ENCODE measurements at regions not wholly inside any gene's neighbourhood (a gene's known extent, or its start where the extent isn't known, plus 50 kb on each side); places are given as distances from the start of the nearest gene placed in this dataset.

DNA sequence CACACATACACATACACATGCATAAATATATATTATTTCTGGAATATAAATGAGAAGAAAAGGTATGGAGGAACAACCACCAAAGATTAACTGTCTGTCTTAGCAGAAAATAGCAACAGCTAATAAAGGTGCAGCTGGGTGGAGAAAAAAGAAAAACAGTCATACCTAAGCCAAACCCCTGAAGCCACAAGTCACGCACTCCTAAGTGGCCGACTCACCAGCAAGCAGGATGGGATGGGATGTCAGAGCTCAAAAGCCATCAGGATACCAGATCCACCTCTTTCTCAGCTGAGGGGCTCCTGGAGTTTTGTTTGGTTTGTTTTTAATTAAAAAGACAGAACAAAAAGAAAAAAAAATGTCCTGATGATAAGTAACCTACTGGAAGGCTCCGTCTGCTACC, 64.7 kb upstream of the HIVEP3 start:
- no peak overlapping the region for H3K4me3 Mint-ChIP-seq

DNA sequence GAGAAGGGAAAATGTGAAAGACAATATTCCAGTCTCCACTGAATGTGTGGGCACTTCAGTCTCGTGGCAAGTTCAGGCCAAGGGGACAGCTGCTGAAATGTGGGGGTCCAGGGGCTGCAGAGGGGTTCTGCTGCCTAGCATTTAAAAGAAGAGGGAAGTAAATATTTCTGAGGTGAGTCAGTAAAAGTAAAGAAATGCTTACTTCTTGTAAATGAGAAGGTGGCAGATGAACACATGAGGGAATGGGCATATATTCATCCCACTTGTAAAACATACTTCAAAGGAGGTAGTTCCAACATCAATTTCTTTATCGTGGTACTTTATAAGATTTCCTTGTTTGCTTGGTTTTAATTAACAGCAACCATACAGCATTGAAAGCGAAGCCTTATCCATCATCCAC, 63.1 kb upstream of the HIVEP3 start:
- Histone ChIP-seq H3K4me3 (ENCODE audit: control insufficient read depth in 1 of 2, extremely low read depth in 1 of 2, low read length in 1 of 2) (no peak overlapping the region), H3K4me1 (ENCODE audit: control insufficient read depth in 1 of 2, extremely low read depth in 1 of 2, insufficient read depth in 2 of 2, low read length in 2 of 2) (peaks cover 5 to 17% of the 10 kb centered on the region in 2 experiments), H3K27ac (ENCODE audit: low read length) (no peak overlapping the region), H3K36me3 (ENCODE audit: control insufficient read depth in 2 of 2, extremely low read depth in 1 of 2, insufficient read depth in 1 of 2, low read length in 1 of 2) (no peaks in the 10 kb centered on the region), H3K27me3 (replicated peaks in 1 of 2; ENCODE audit: control insufficient read depth in 2 of 2, extremely low read depth in 1 of 2, insufficient read depth in 2 of 2, low read length in 1 of 2) (no peaks in the 10 kb centered on the region), H3K9me3 (no peaks in the 10 kb centered on the region)
- Mint-ChIP-seq H3K27me3 (no peaks in the 10 kb centered on the region), H3K27ac (peak overlapping the region; percentile 59 to 60), H3K9me3 (no peaks in the 10 kb centered on the region), H3K36me3 (peaks cover 6% of the 10 kb centered on the region), H3K4me1 (peaks cover 28 to 64% (median 30%) of the 10 kb centered on the region in 3 donors), H3K4me3 (peak overlapping the region in 1 of 3 donors; percentile 17)
- POLR2A ChIA-PET = no interaction called here
- DNase-seq (no peak), ATAC-seq (replicated peaks in 1 of 4) (no peak)
- CTCF ChIA-PET = no interaction called here
- WGBS (ENCODE audit: insufficient coverage) = 82% methylated on average over 2 of the region's 3 CpGs

More for the DNA sequence above, 64.7 kb upstream of the HIVEP3 start:
- Mint-ChIP-seq H3K27ac (no peak overlapping the region), H3K27me3 (no peaks in the 10 kb centered on the region), H3K9me3 (no peaks in the 10 kb centered on the region), H3K4me1 (peaks cover 28 to 60% (median 30%) of the 10 kb centered on the region in 3 donors), H3K36me3 (peaks cover 6% of the 10 kb centered on the region)
- peaks cover 5 to 17% of the 10 kb centered on the region in 2 experiments for H3K4me1 ChIP-seq (ENCODE audit: control insufficient read depth in 1 of 2, extremely low read depth in 1 of 2, insufficient read depth in 2 of 2, low read length in 2 of 2)
- H3K27ac ChIP-seq (ENCODE audit: low read length) = no peak overlapping the region
- POLR2A ChIA-PET = no interaction called here
- no CpG with 5 or more reads among the region's 3 CpGs for WGBS (ENCODE audit: insufficient coverage)
- CTCF ChIA-PET = interaction anchor here in 1 of 2 donors (0.6 kb wide), 1 partner anchor 52 kb away, joined by 4 read pairs; no protein-coding TSS in a partner anchor
- DNase-seq (no peak), ATAC-seq (replicated peaks in 1 of 4) (no peak)
- no peaks in the 10 kb centered on the region for H3K36me3 ChIP-seq (ENCODE audit: control insufficient read depth in 2 of 2, extremely low read depth in 1 of 2, insufficient read depth in 1 of 2, low read length in 1 of 2)
- no peak overlapping the region for H3K4me3 ChIP-seq (ENCODE audit: control insufficient read depth in 1 of 2, extremely low read depth in 1 of 2, low read length in 1 of 2)
- H3K27me3 ChIP-seq (replicated peaks in 1 of 2; ENCODE audit: control insufficient read depth in 2 of 2, extremely low read depth in 1 of 2, insufficient read depth in 2 of 2, low read length in 1 of 2) = no peaks in the 10 kb centered on the region
- no peaks in the 10 kb centered on the region for H3K9me3 ChIP-seq

DNA sequence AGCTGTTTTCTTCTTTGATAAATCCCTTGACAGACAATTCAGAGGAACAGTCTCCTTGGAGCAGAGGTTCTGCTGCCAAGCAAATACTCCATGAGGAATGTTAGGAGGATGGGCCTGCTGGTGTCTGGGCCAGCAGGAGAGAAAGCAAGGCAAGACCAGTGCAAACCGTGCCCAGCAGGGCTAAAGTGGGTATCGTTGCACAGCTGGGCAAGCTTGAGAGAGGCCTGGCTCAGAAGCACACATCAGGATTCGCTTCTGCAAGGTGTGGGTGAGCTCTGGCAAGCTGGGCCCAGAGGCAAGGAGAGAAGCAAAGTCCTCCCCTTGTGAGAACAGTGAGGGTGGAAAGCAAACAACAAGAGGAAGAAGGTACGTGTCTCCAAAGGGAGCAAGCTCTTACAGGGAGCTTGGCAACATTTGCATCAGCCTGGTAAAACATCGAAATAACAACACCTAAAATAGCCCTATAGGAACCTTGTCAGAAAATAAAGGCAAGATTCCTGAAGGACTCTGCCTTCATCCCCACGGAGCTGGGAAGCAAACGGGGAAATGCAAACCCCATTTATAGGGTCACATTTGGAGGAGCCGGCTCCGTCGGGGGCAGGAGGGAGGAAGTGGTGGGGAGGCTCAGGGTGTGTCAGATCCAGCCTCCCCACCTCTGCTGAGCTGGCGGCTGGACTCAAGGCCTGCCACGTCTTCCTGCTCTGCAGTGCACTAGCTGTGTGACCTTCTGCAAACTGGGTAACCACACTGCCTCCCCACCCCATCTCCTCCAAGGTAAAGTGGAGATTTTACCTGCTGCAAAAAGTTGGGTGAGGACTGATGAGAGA, 62.3 kb upstream of the HIVEP3 start:
- ChIA-PET POLR2A (no interaction called here), CTCF (interaction anchor here in 1 of 2 donors (0.6 kb wide), 1 partner anchor 208 kb away, joined by 3 read pairs; no protein-coding TSS in a partner anchor)
- 67% methylated on average over 3 of the region's 12 CpGs for WGBS (ENCODE audit: insufficient coverage)
- no peaks in the 10 kb centered on the region for H3K27me3 Mint-ChIP-seq
- no peaks in the 10 kb centered on the region for H3K9me3 Mint-ChIP-seq
- DNase-seq (peak in 8 of 35 experiments; percentile 1 to 18 (median 6)), ATAC-seq (replicated peaks in 1 of 4) (peak; percentile 58 to 89 (median 70))
- Histone ChIP-seq H3K27ac (ENCODE audit: low read length) (no peak overlapping the region), H3K4me1 (ENCODE audit: control insufficient read depth in 1 of 2, extremely low read depth in 1 of 2, insufficient read depth in 2 of 2, low read length in 2 of 2) (peaks cover 5 to 17% of the 10 kb centered on the region in 2 experiments), H3K27me3 (replicated peaks in 1 of 2; ENCODE audit: control insufficient read depth in 2 of 2, extremely low read depth in 1 of 2, insufficient read depth in 2 of 2, low read length in 1 of 2) (no peaks in the 10 kb centered on the region), H3K4me3 (ENCODE audit: control insufficient read depth in 1 of 2, extremely low read depth in 1 of 2, low read length in 1 of 2) (no peak overlapping the region), H3K36me3 (ENCODE audit: control insufficient read depth in 2 of 2, extremely low read depth in 1 of 2, insufficient read depth in 1 of 2, low read length in 1 of 2) (no peaks in the 10 kb centered on the region), H3K9me3 (no peaks in the 10 kb centered on the region)
- peaks cover 6% of the 10 kb centered on the region for H3K36me3 Mint-ChIP-seq
- H3K27ac Mint-ChIP-seq = peak overlapping the region; percentile 59 to 60
- H3K4me3 Mint-ChIP-seq = peak overlapping the region in 1 of 3 donors; percentile 17
- H3K4me1 Mint-ChIP-seq = peaks cover 28 to 66% (median 30%) of the 10 kb centered on the region in 3 donors

- no peak for DNase-seq
- no peak for ATAC-seq (replicated peaks in 1 of 4)
- H3K4me3 ChIP-seq (ENCODE audit: control insufficient read depth in 1 of 2, extremely low read depth in 1 of 2, low read length in 1 of 2) = no peak overlapping the region
- H3K36me3 ChIP-seq (ENCODE audit: control insufficient read depth in 2 of 2, extremely low read depth in 1 of 2, insufficient read depth in 1 of 2, low read length in 1 of 2) = no peaks in the 10 kb centered on the region
- Mint-ChIP-seq H3K27me3 (no peaks in the 10 kb centered on the region), H3K4me3 (no peak overlapping the region), H3K9me3 (no peaks in the 10 kb centered on the region), H3K4me1 (peaks cover 27 to 56% (median 28%) of the 10 kb centered on the region in 3 donors), H3K36me3 (peaks cover 6% of the 10 kb centered on the region), H3K27ac (no peak overlapping the region)
- WGBS (ENCODE audit: insufficient coverage) = 95% methylated on average over 2 of the region's 4 CpGs
- CTCF ChIA-PET = no interaction called here
- H3K27me3 ChIP-seq (replicated peaks in 1 of 2; ENCODE audit: control insufficient read depth in 2 of 2, extremely low read depth in 1 of 2, insufficient read depth in 2 of 2, low read length in 1 of 2) = no peaks in the 10 kb centered on the region
- peaks cover 5 to 17% of the 10 kb centered on the region in 2 experiments for H3K4me1 ChIP-seq (ENCODE audit: control insufficient read depth in 1 of 2, extremely low read depth in 1 of 2, insufficient read depth in 2 of 2, low read length in 2 of 2)
- POLR2A ChIA-PET = no interaction called here
- no peak overlapping the region for H3K27ac ChIP-seq (ENCODE audit: low read length)
- H3K9me3 ChIP-seq = no peaks in the 10 kb centered on the region
Observed at GRCh38 chr1:41978986-41979385, 60.3 kb upstream of the HIVEP3 start.

DNA sequence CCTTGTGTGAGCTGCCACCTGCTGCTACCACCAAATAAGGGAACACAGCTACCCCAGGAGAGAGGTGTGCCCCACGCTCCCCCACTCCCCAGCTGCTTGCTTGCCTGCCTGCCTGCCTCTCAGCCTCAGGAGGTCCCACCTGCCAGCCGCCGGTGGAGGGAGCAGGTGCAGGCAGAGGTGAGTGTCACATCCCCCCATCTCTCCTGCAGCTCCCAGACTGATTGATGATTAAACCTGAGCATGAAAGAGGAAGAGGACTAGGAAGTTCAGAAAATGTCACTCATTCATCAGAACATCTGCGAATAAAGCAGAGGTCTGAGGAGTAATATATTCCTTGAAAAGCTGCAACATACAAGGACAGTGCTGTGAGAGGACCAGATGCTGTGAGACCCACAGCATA, 58.6 kb upstream of the HIVEP3 start:
- Histone ChIP-seq H3K36me3 (ENCODE audit: control insufficient read depth in 2 of 2, extremely low read depth in 1 of 2, insufficient read depth in 1 of 2, low read length in 1 of 2) (no peaks in the 10 kb centered on the region), H3K27ac (ENCODE audit: low read length) (no peak overlapping the region), H3K9me3 (no peaks in the 10 kb centered on the region), H3K27me3 (replicated peaks in 1 of 2; ENCODE audit: control insufficient read depth in 2 of 2, extremely low read depth in 1 of 2, insufficient read depth in 2 of 2, low read length in 1 of 2) (no peaks in the 10 kb centered on the region), H3K4me3 (ENCODE audit: control insufficient read depth in 1 of 2, extremely low read depth in 1 of 2, low read length in 1 of 2) (no peak overlapping the region), H3K4me1 (ENCODE audit: control insufficient read depth in 1 of 2, extremely low read depth in 1 of 2, insufficient read depth in 2 of 2, low read length in 2 of 2) (peaks cover 5 to 17% of the 10 kb centered on the region in 2 experiments)
- no peak overlapping the region for H3K4me3 Mint-ChIP-seq
- no peak overlapping the region for H3K27ac Mint-ChIP-seq
- WGBS (ENCODE audit: insufficient coverage) = 100% methylated on average over 1 of the region's 4 CpGs
- peaks cover 7% of the 10 kb centered on the region for H3K36me3 Mint-ChIP-seq
- ATAC-seq (replicated peaks in 1 of 4) (no peak), DNase-seq (no peak)
- CTCF ChIA-PET = no interaction called here
- H3K27me3 Mint-ChIP-seq = no peaks in the 10 kb centered on the region
- peaks cover 23 to 59% (median 24%) of the 10 kb centered on the region in 3 donors for H3K4me1 Mint-ChIP-seq
- POLR2A ChIA-PET = no interaction called here
- no peaks in the 10 kb centered on the region for H3K9me3 Mint-ChIP-seq

DNA sequence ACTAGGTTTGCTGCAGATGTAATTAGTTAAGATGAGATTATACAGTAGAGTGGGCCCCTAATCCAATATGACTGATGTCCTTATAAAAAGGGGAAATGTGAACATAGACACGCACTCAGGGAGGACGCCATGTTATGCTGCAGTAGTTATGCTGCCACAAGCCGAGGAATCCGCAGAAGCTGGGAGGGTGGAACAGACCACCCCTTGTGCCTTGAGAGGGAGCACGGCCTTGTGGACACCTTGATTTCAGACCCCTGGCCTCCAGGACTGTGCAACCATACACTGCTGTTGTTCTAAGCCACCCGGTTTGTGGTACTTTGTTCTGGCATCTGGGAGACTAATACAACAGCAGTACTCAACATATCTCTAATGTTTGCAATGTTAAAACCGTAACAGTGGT, 57.9 kb upstream of the HIVEP3 start:
- POLR2A ChIA-PET = no interaction called here
- DNase-seq (no peak), ATAC-seq (replicated peaks in 1 of 4) (no peak)
- Histone ChIP-seq H3K27me3 (replicated peaks in 1 of 2; ENCODE audit: control insufficient read depth in 2 of 2, extremely low read depth in 1 of 2, insufficient read depth in 2 of 2, low read length in 1 of 2) (no peaks in the 10 kb centered on the region), H3K9me3 (no peaks in the 10 kb centered on the region), H3K4me1 (ENCODE audit: control insufficient read depth in 1 of 2, extremely low read depth in 1 of 2, insufficient read depth in 2 of 2, low read length in 2 of 2) (peaks cover under 1 to 12% of the 10 kb centered on the region in 2 experiments), H3K4me3 (ENCODE audit: control insufficient read depth in 1 of 2, extremely low read depth in 1 of 2, low read length in 1 of 2) (no peak overlapping the region), H3K27ac (ENCODE audit: low read length) (no peak overlapping the region), H3K36me3 (ENCODE audit: control insufficient read depth in 2 of 2, extremely low read depth in 1 of 2, insufficient read depth in 1 of 2, low read length in 1 of 2) (no peaks in the 10 kb centered on the region)
- Mint-ChIP-seq H3K9me3 (no peaks in the 10 kb centered on the region), H3K4me1 (peaks cover 16 to 53% (median 17%) of the 10 kb centered on the region in 3 donors), H3K4me3 (no peak overlapping the region), H3K27ac (no peak overlapping the region), H3K27me3 (no peaks in the 10 kb centered on the region), H3K36me3 (peaks cover 8% of the 10 kb centered on the region)
- 97% methylated on average over 5 of the region's 7 CpGs for WGBS (ENCODE audit: insufficient coverage)
- CTCF ChIA-PET = no interaction called here

Data from T-cell (primary cell).